ENCODE measurements at regions not wholly inside any gene's neighbourhood (a gene's known extent, or its start where the extent isn't known, plus 50 kb on each side); places are given as distances from the start of the nearest gene placed in this dataset.

- Histone ChIP-seq H2AFZ (ENCODE audit: low read depth, low read length) (no peak overlapping the region), H3K36me3 (ENCODE audit: insufficient read depth, low read length) (no peaks in the 10 kb centered on the region), H3K9ac (ENCODE audit: low read depth, low read length) (no peak overlapping the region), H3K4me1 (ENCODE audit: insufficient read depth, low read length) (no peaks in the 10 kb centered on the region), H3K4me2 (ENCODE audit: insufficient read depth, low read length) (no peak overlapping the region), H3K27me3 (ENCODE audit: insufficient read depth, low read length, poor library complexity) (no peaks in the 10 kb centered on the region), H3K9me3 (ENCODE audit: insufficient read depth, low read length, severe bottlenecking) (no peaks in the 10 kb centered on the region), H3K4me3 (ENCODE audit: low read depth in 1 of 2, low read length in 2 of 2) (no peak overlapping the region), H4K20me1 (ENCODE audit: insufficient read depth, low read length) (no peaks in the 10 kb centered on the region; the same call in 1 of the 2 replicates), H3K79me2 (ENCODE audit: insufficient read depth, low read length) (no peaks in the 10 kb centered on the region), H3K27ac (ENCODE audit: low read length) (no peak overlapping the region)
- no peak for DNase-seq
- no peak for ATAC-seq (ENCODE audit: insufficient read depth, low read depth)
- TF ChIP-seq CTCF (IDR thresholded peaks at IDR 0.05; ENCODE audit: borderline replicate concordance, extremely low read depth, low read length, poor library complexity, severe bottlenecking), result no peak
- no peak for TF ChIP-seq EZH2 (IDR thresholded peaks at IDR 0.05; ENCODE audit: borderline replicate concordance, low read depth, low read length, severe bottlenecking)
Measured at GRCh38 chr5:175773534-175774070, 97.8 kb upstream of the CPLX2 start.

DNA sequence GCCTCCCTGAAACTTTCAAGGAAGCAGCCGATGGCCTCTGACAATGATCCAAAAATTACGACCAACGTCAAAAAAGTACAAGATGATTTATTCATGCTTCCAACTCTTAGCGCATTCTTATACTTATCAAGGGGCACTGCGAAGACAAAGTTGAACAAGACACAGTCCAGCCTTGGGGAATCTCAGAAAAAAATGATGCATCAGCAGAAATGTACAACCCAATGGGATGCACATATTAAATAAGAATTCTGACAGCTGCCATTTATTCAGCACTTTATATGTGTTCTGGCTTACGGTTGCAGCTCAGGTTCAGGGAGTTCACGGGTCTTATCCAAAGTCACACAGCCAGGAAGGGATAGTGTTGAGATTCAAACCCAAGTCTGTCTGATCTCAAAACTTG is 96.0 kb upstream of the CPLX2 start:
- Histone ChIP-seq H3K27me3 (ENCODE audit: insufficient read depth, low read length, poor library complexity) (peaks cover 6% of the 10 kb centered on the region), H3K4me2 (ENCODE audit: insufficient read depth, low read length) (no peak overlapping the region), H3K4me1 (ENCODE audit: insufficient read depth, low read length) (no peaks in the 10 kb centered on the region), H2AFZ (ENCODE audit: low read depth, low read length) (no peak overlapping the region), H4K20me1 (ENCODE audit: insufficient read depth, low read length) (no peaks in the 10 kb centered on the region; the same call in 1 of the 2 replicates), H3K36me3 (ENCODE audit: insufficient read depth, low read length) (no peaks in the 10 kb centered on the region), H3K79me2 (ENCODE audit: insufficient read depth, low read length) (no peaks in the 10 kb centered on the region), H3K27ac (ENCODE audit: low read length) (no peak overlapping the region), H3K9me3 (ENCODE audit: insufficient read depth, low read length, severe bottlenecking) (no peaks in the 10 kb centered on the region), H3K4me3 (ENCODE audit: low read depth in 1 of 2, low read length in 2 of 2) (no peak overlapping the region), H3K9ac (ENCODE audit: low read depth, low read length) (no peak overlapping the region)
- no peak for TF ChIP-seq CTCF (IDR thresholded peaks at IDR 0.05; ENCODE audit: borderline replicate concordance, extremely low read depth, low read length, poor library complexity, severe bottlenecking)
- DNase-seq, result no peak
- ATAC-seq (ENCODE audit: insufficient read depth, low read depth), result no peak

DNA sequence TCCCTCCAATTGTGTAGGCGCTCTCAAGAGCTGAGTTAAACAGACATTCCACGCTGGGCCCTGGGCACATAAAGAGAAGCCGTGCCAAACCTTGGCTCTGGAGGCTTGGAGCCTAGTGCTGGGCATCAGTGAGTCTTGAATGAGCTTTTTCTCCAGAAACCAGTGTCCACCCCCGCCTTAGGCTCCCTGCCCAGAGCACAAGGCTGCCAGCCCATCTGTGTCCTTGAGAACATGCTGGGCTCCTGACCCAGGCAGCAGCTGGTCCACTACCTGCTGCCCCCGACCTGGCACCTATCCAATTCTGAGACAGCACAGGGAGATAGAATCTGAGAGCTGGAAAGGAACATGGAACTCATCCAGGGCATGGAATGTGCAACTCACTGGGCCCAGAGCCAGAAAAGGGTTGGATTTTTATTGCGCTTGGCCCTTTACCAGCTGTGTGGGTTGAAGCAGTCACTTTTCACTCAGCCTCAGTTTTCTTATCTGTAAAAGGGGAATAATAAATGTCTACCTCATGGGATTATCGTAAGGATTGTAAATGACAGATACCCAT is 92.4 kb upstream of the CPLX2 start:
- Histone ChIP-seq H3K4me2 (ENCODE audit: insufficient read depth, low read length) (no peak overlapping the region), H3K4me1 (ENCODE audit: insufficient read depth, low read length) (no peaks in the 10 kb centered on the region), H3K36me3 (ENCODE audit: insufficient read depth, low read length) (no peaks in the 10 kb centered on the region), H3K4me3 (ENCODE audit: low read depth in 1 of 2, low read length in 2 of 2) (no peak overlapping the region), H4K20me1 (ENCODE audit: insufficient read depth, low read length) (no peaks in the 10 kb centered on the region; the same call in 1 of the 2 replicates), H3K79me2 (ENCODE audit: insufficient read depth, low read length) (no peaks in the 10 kb centered on the region), H3K27me3 (ENCODE audit: insufficient read depth, low read length, poor library complexity) (peaks cover 7% of the 10 kb centered on the region), H3K9ac (ENCODE audit: low read depth, low read length) (no peak overlapping the region), H3K27ac (ENCODE audit: low read length) (no peak overlapping the region), H2AFZ (ENCODE audit: low read depth, low read length) (no peak overlapping the region), H3K9me3 (ENCODE audit: insufficient read depth, low read length, severe bottlenecking) (no peaks in the 10 kb centered on the region)
- ATAC-seq (ENCODE audit: insufficient read depth, low read depth) (no peak), DNase-seq (no peak)
- TF ChIP-seq CTCF (IDR thresholded peaks at IDR 0.05; ENCODE audit: borderline replicate concordance, extremely low read depth, low read length, poor library complexity, severe bottlenecking) (no peak), EZH2 (IDR thresholded peaks at IDR 0.05; ENCODE audit: borderline replicate concordance, low read depth, low read length, severe bottlenecking) (no peak)
